IMR-90 (cell line): ENCODE measurements at regions not wholly inside any gene's neighbourhood (a gene's known extent, or its start where the extent isn't known, plus 50 kb on each side); places are given as distances from the start of the nearest gene placed in this dataset.

Experiments used
- ATAC-seq: fragments of 200-7000 bp; cut with Tn5 transposase; 2 replicates; pipeline ENCODE4 v1.9.1; 2020; ENCODE audit warnings: low read depth, mild to moderate bottlenecking, moderate library complexity
- BruUV-seq: library from RNA; stranded (reverse); fragments of 400-500 nt; replicated peaks from 2 replicates; lab custom pipeline; 2021; lab: Mats Ljungman, UMichigan
- CTCF ChIA-PET: fragments of 300-600 bp; formaldehyde crosslinking; extraction: SDS; loops from one replicate; lab custom pipeline; 2021; ENCODE audit warnings: antibody characterized with exemption; lab: Yijun Ruan, JAX
- POLR2A ChIA-PET: fragments of 300-600 bp; sonication (Branson Sonifier 250); formaldehyde crosslinking; loops from one replicate; lab custom pipeline; 2022; ENCODE audit warnings: antibody characterized with exemption; ENCODE audit not compliant: unreplicated experiment; lab: Charles Lee
- DNase-seq: peaks from one replicate; pipeline ENCODE4 v3.0.0; 2013
- H2AFZ ChIP-seq: replicated peaks from 2 replicates; pipeline ENCODE3; 2013; ENCODE audit warnings: low read length, mild to moderate bottlenecking; ENCODE audit not compliant: poor library complexity
- H2AK5ac ChIP-seq: 2 replicates; pipeline ENCODE4 v1.6.1; 2013; ENCODE audit warnings: low read depth, low read length, inconsistent platforms
- H2AK9ac ChIP-seq: replicated peaks from 2 replicates; pipeline ENCODE3; 2013; ENCODE audit warnings: mild to moderate bottlenecking, low read depth, low read length, moderate library complexity; ENCODE audit not compliant: poor library complexity
- H2BK120ac ChIP-seq: 2 replicates; pipeline ENCODE4 v1.6.1; 2013; ENCODE audit warnings: low read depth, low read length, inconsistent platforms
- H2BK15ac ChIP-seq: 3 replicates; pipeline ENCODE4 v1.6.1; 2013; ENCODE audit warnings: low read depth, low read length, inconsistent platforms
- H2BK20ac ChIP-seq: 2 replicates; pipeline ENCODE4 v1.6.1; 2013; ENCODE audit warnings: low read depth, mild to moderate bottlenecking, inconsistent platforms, low read length, moderate library complexity
- H2BK5ac ChIP-seq: 2 replicates; pipeline ENCODE4 v1.6.1; 2013; ENCODE audit warnings: mild to moderate bottlenecking, low read depth, low read length, inconsistent platforms; ENCODE audit not compliant: poor library complexity, severe bottlenecking
- H3K14ac ChIP-seq: replicated peaks from 2 replicates; pipeline ENCODE4 v1.6.1; 2013; ENCODE audit warnings: low read depth, low read length, inconsistent platforms
- H3K18ac ChIP-seq: 2 replicates; pipeline ENCODE4 v1.6.1; 2013; ENCODE audit warnings: low read depth, low read length, control low read depth
- H3K23ac ChIP-seq: 2 replicates; pipeline ENCODE4 v1.6.1; 2013; ENCODE audit warnings: low read depth, low read length, inconsistent platforms
- H3K27ac ChIP-seq: 2 replicates; pipeline ENCODE4 v1.5.1; 2013; ENCODE audit warnings: mild to moderate bottlenecking, control low read depth, low read length; ENCODE audit not compliant: insufficient read depth
- H3K27me3 ChIP-seq: 2 replicates; pipeline ENCODE4 v1.6.1; 2013; ENCODE audit warnings: low read length; ENCODE audit not compliant: control insufficient read depth, insufficient read depth
- H3K36me3 ChIP-seq: 2 replicates; pipeline ENCODE4 v1.6.1; 2013; ENCODE audit warnings: low read length, mixed read lengths; ENCODE audit not compliant: control insufficient read depth, insufficient read depth
- H3K4ac ChIP-seq: 2 replicates; pipeline ENCODE4 v1.6.1; 2013; ENCODE audit warnings: low read depth, low read length, inconsistent platforms
- H3K4me1 ChIP-seq: 2 replicates; pipeline ENCODE4 v1.6.1; 2013; ENCODE audit warnings: low read length, mixed read lengths; ENCODE audit not compliant: control insufficient read depth, insufficient read depth
- H3K4me2 ChIP-seq: 2 replicates; pipeline ENCODE4 v1.6.1; 2013; ENCODE audit warnings: low read depth, mild to moderate bottlenecking, control low read depth, low read length, moderate library complexity
- H3K4me3 ChIP-seq: 2 replicates; pipeline ENCODE4 v1.5.1; 2013; ENCODE audit warnings: low read depth, mild to moderate bottlenecking, control low read depth, low read length, moderate library complexity; ENCODE audit not compliant: insufficient read depth
- H3K56ac ChIP-seq: 2 replicates; pipeline ENCODE4 v1.6.1; 2013; ENCODE audit warnings: low read length, inconsistent platforms; ENCODE audit not compliant: insufficient read depth; ENCODE audit errors: extremely low read depth
- H3K79me1 ChIP-seq, 2 experiments: 2 replicates each; pipeline ENCODE4 v1.6.1; 2013; ENCODE audit warnings: low read length in 2 of 2, inconsistent platforms in 1 of 2, low read depth in 1 of 2
- H3K9ac ChIP-seq: 2 replicates; pipeline ENCODE4 v1.6.1; 2013; ENCODE audit warnings: low read depth, low read length, control low read depth
- H3K9me1 ChIP-seq: 2 replicates; pipeline ENCODE4 v1.6.1; 2013; ENCODE audit warnings: low read length, inconsistent platforms; ENCODE audit not compliant: insufficient read depth
- H3K9me3 ChIP-seq: 2 replicates; pipeline ENCODE4 v1.6.1; 2013; ENCODE audit warnings: low read length; ENCODE audit not compliant: control insufficient read depth, insufficient read depth
- H4K20me1 ChIP-seq: 2 replicates; pipeline ENCODE4 v1.6.1; 2013; ENCODE audit warnings: low read length, inconsistent platforms; ENCODE audit not compliant: insufficient read depth
- H4K5ac ChIP-seq: 2 replicates; pipeline ENCODE4 v1.6.1; 2013; ENCODE audit warnings: mild to moderate bottlenecking, low read depth, low read length, control low read depth
- H4K8ac ChIP-seq, 2 experiments: 2 replicates each; pipeline ENCODE4 v1.6.1; 2013; ENCODE audit warnings: low read depth in 2 of 2, low read length in 2 of 2, control low read depth in 1 of 2, inconsistent platforms in 1 of 2
- H4K91ac ChIP-seq: 2 replicates; pipeline ENCODE4 v1.6.1; 2013; ENCODE audit warnings: low read depth, low read length, inconsistent platforms; ENCODE audit not compliant: insufficient read depth
- RCOR1 ChIP-seq: IDR thresholded peaks from 2 replicates; pipeline ENCODE4 v1.6.1; 2012; ENCODE audit warnings: mild to moderate bottlenecking, low read length, improper control_type of control experiment; ENCODE audit not compliant: insufficient replicate concordance
- RFX5 ChIP-seq: IDR thresholded peaks from 2 replicates; pipeline ENCODE4 v1.8.0; 2012; ENCODE audit warnings: low read depth, mild to moderate bottlenecking, low read length, moderate library complexity
- WGBS, 2 experiments: methylation state at CpG; one replicate each; pipeline versions ENCODE4 v1.1.5 to v1.1.7; 2013; ENCODE audit warnings: missing lambda C conversion rate in 2 of 2; ENCODE audit not compliant: insufficient read length in 1 of 2; ENCODE audit errors: extremely low coverage in 2 of 2; 5-methylcytosine and 5-hydroxymethylcytosine counted together
- dilution Hi-C: fragments of 300-500 bp; cut with HindIII; formaldehyde crosslinking; loops from one replicate; pipeline ENCODE4 v1.14.3; 2018; ENCODE audit warnings: low sequenced_read_pairs; ENCODE audit not compliant: unreplicated experiment
- in situ Hi-C: fragments of 300-500 bp; cut with MboI; formaldehyde crosslinking; loops from 3 replicates; pipeline ENCODE4 v1.14.3; 2019; ENCODE audit warnings: low sequenced_read_pairs, inconsistent platforms, mixed read lengths
- intact Hi-C: fragments of 100-400 bp; cut with micrococcal nuclease; formaldehyde crosslinking; loops from 2 replicates; pipeline ENCODE4 v1.10.0; 2022
- TF ChIP-seq, protein P1 (sequence below): fragments of 150-350 bp; IDR thresholded peaks from 2 replicates; pipeline ENCODE4 v1.6.1; 2017; ENCODE audit warnings: mild to moderate bottlenecking, antibody characterized with exemption, low read length, low read depth

DNA sequence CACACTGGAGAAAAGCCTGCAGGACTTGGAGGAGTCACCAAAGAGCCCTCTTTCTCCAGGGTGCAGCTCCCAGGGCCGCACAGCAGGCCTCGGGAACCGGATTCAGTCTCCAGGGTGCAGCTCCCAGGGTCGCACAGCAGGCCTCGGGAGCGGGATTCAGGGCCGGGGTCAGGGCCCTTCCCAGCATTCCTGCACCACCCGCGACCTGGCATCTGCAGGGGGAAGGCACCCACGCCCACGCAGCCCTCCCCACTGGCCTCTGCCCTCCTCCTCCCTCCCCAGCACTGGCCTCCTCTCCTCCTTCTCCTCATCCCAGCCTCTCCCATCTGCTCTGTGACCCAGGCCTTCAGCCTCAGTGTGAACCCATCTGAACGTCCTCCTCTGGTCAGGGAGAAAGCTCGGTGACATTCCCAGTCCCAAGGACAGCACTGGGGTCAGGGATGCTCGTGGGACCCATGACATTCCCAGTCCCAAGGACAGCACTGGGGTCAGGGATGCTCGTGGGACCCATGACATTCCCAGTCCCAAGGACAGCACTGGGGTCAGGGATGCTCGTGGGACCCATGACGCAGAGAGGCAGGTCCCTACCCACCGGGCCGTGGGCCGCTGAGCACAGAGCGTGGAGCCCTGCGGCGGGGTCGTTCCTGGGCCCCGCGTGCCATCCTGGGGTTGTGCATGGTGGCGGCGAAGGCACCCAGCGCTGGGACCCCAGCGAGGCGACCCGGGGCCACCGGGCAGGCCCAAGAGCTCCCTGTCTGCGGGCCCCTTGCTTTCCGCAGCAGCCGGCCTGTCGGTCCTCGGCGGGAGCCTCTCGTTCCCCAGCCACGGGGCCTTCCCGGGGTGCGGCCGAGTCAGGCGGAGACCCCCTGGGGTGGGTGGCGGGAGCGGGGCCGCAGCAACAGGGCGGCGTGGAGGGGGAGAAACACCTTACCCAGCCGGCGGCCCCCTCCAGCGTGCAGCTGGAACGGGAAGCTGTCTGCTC is 550.2 kb upstream of the SALL3 start:
- H3K14ac ChIP-seq, result no peak overlapping the region
- H3K4ac ChIP-seq, result no peak overlapping the region
- H3K9me1 ChIP-seq, result no peaks in the 10 kb centered on the region
- H2AFZ ChIP-seq, result no peak overlapping the region
- dilution Hi-C loops (no loop called here), intact Hi-C loops (no loop called here), in situ Hi-C loops (no loop called here)
- no peak overlapping the region for H2AK9ac ChIP-seq
- no peak overlapping the region for H3K23ac ChIP-seq
- DNase-seq (no peak), ATAC-seq (no peak)
- H2BK15ac ChIP-seq, result no peak overlapping the region
- no peaks in the 10 kb centered on the region for H3K79me1 ChIP-seq
- TF ChIP-seq RCOR1 (no peak), RFX5 (no peak)
- TF ChIP-seq, protein P1, sequence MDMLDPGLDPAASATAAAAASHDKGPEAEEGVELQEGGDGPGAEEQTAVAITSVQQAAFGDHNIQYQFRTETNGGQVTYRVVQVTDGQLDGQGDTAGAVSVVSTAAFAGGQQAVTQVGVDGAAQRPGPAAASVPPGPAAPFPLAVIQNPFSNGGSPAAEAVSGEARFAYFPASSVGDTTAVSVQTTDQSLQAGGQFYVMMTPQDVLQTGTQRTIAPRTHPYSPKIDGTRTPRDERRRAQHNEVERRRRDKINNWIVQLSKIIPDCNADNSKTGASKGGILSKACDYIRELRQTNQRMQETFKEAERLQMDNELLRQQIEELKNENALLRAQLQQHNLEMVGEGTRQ, result no peak
- H4K8ac ChIP-seq, result no peak overlapping the region
- no peak overlapping the region for H2BK120ac ChIP-seq
- no peak overlapping the region for H3K9ac ChIP-seq
- 79% methylated on average over 13 of the region's 54 CpGs; no CpG with 5 or more reads in 1 of the 2 experiments for WGBS, 2 experiments
- ChIA-PET POLR2A (no interaction called here), CTCF (no interaction called here)
- no peak overlapping the region for H3K4me2 ChIP-seq
- BruUV-seq, result no TSS peak
- no peaks in the 10 kb centered on the region for H3K27me3 ChIP-seq
- peaks cover 38% of the 10 kb centered on the region for H3K9me3 ChIP-seq
- no peaks in the 10 kb centered on the region for H4K20me1 ChIP-seq
- H3K36me3 ChIP-seq, result no peaks in the 10 kb centered on the region
- H3K4me3 ChIP-seq, result no peak overlapping the region
- H2BK5ac ChIP-seq, result no peak overlapping the region
- no peak overlapping the region for H2AK5ac ChIP-seq
- H3K27ac ChIP-seq, result no peak overlapping the region
- no peaks in the 10 kb centered on the region for H3K4me1 ChIP-seq
- H4K5ac ChIP-seq, result no peak overlapping the region
- no peak overlapping the region for H3K56ac ChIP-seq
- no peak overlapping the region for H2BK20ac ChIP-seq
- H4K91ac ChIP-seq, result no peak overlapping the region
- H3K18ac ChIP-seq, result no peak overlapping the region
